BLaER1 treated with 17β-estradiol and CSF1 and Interleukin-3, amounts not matched to agents 10 nM and 100 nM (cell line): ENCODE measurements at regions not wholly inside any gene's neighbourhood (a gene's known extent, or its start where the extent isn't known, plus 50 kb on each side); places are given as distances from the start of the nearest gene placed in this dataset.
A peak's percentile ranks its signal among the peaks of the same experiment; 100 is the strongest.

Experiments used
- H3K27ac ChIP-seq, 11 experiments: shearing (Covaris generic); formaldehyde crosslinking; 2 replicates each; pipeline ENCODE4 v1.8.1; 2022
- H3K27me3 ChIP-seq, 11 experiments: shearing (Covaris generic); formaldehyde crosslinking; 2 replicates each; pipeline ENCODE4 v1.8.1; 2022
- H3K36me3 ChIP-seq, 11 experiments: shearing (Covaris generic); formaldehyde crosslinking; 2 replicates each; pipeline ENCODE4 v1.8.1; 2022
- H3K4me1 ChIP-seq, 10 experiments: shearing (Covaris generic); formaldehyde crosslinking; 2 replicates each; pipeline ENCODE4 v1.8.1; 2022
- H3K4me2 ChIP-seq, 11 experiments: shearing (Covaris generic); formaldehyde crosslinking; 2 replicates each; pipeline ENCODE4 v1.8.1; 2022
- H3K4me3 ChIP-seq, 10 experiments: shearing (Covaris generic); formaldehyde crosslinking; 2 replicates each; pipeline ENCODE4 v1.8.1; 2022
- H3K9ac ChIP-seq, 11 experiments: shearing (Covaris generic); formaldehyde crosslinking; 2 replicates each; pipeline ENCODE4 v1.8.1; 2022
- H3K9me3 ChIP-seq, 11 experiments: shearing (Covaris generic); formaldehyde crosslinking; replicated peaks in 1 of 11; 2 replicates each; pipeline ENCODE4 v1.8.1; 2022
- H4K20me1 ChIP-seq, 11 experiments: shearing (Covaris generic); formaldehyde crosslinking; 2 replicates each; pipeline ENCODE4 v1.8.1; 2022
- Cebpa-rat ChIP-seq, 11 experiments: shearing (Covaris generic); IDR thresholded peaks; 2 replicates each; pipeline ENCODE4 v1.8.1; 2022

DNA sequence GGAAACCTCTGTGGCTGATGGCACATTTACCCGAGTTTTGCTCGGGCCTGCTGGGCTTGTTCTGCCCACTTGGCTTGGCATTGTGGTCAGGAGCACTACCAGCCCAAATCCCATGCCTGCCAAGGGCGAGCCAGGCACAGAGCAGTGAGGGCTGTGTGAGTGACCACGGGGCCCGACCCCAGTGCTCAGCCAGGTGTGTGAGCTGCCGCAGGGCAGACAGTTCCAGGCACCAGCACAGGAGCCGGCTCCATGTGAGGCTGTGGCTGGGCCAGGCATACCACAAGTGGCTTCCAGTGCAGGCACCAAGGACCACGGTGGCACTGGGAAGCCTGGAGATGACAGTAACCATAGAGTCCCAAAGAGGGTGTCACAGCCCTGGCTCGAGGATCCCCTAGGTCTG lies 1225.5 kb upstream of the GJE1 start:
- H3K9me3 ChIP-seq: peaks cover 5 to 22% (median 16%) of the 10 kb centered on the region in 11 experiments; a peak in 16 of 22 replicates
- H3K4me3 ChIP-seq: no peak overlapping the region
- no peaks in the 10 kb centered on the region for H3K27me3 ChIP-seq
- no peak overlapping the region for H3K9ac ChIP-seq
- no peak overlapping the region for H3K27ac ChIP-seq
- no peaks in the 10 kb centered on the region for H3K4me1 ChIP-seq
- H4K20me1 ChIP-seq: no peaks in the 10 kb centered on the region
- no peak overlapping the region for H3K4me2 ChIP-seq
- no peaks in the 10 kb centered on the region for H3K36me3 ChIP-seq
- TF ChIP-seq Cebpa-rat (IDR thresholded peaks at IDR 0.05): no peak

- Histone ChIP-seq H3K4me2 (no peak overlapping the region), H3K27me3 (no peaks in the 10 kb centered on the region), H3K9ac (no peak overlapping the region), H3K4me1 (no peaks in the 10 kb centered on the region), H3K4me3 (no peak overlapping the region), H4K20me1 (no peaks in the 10 kb centered on the region), H3K9me3 (peaks cover 17 to 37% (median 28%) of the 10 kb centered on the region in 11 experiments), H3K36me3 (0 out of 22 replicates have a peak, but pooled peaks cover 0 to 6% (median 0%) of the 10 kb centered on the region in 11 experiments), H3K27ac (no peak overlapping the region)
- TF ChIP-seq Cebpa-rat (IDR thresholded peaks at IDR 0.05): no peak
Measured at GRCh38 chr6:140905724-140906123, 1227.0 kb upstream of the GJE1 start.

DNA sequence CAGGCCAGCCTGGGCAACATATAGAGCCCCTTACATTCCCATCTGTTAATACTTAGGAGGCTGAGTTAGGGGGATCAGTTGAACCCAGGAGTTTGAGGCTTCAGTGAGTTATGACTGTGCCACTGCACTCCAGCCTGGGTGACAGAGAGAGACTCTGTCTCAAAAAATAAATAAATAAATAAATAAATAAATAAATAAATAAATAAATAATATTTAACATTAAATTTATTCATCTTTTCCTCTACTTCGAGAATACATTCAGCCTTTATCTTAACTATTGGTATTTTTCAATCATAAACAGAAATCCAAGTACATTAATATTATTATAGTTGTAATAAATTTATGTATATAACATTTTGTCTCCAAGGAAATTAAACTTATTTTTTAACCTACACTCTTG lies 1227.7 kb upstream of the GJE1 start:
- H3K9me3 ChIP-seq: peaks cover 18 to 41% (median 31%) of the 10 kb centered on the region in 11 experiments
- H3K27ac ChIP-seq: no peak overlapping the region
- TF ChIP-seq Cebpa-rat (IDR thresholded peaks at IDR 0.05): no peak

DNA sequence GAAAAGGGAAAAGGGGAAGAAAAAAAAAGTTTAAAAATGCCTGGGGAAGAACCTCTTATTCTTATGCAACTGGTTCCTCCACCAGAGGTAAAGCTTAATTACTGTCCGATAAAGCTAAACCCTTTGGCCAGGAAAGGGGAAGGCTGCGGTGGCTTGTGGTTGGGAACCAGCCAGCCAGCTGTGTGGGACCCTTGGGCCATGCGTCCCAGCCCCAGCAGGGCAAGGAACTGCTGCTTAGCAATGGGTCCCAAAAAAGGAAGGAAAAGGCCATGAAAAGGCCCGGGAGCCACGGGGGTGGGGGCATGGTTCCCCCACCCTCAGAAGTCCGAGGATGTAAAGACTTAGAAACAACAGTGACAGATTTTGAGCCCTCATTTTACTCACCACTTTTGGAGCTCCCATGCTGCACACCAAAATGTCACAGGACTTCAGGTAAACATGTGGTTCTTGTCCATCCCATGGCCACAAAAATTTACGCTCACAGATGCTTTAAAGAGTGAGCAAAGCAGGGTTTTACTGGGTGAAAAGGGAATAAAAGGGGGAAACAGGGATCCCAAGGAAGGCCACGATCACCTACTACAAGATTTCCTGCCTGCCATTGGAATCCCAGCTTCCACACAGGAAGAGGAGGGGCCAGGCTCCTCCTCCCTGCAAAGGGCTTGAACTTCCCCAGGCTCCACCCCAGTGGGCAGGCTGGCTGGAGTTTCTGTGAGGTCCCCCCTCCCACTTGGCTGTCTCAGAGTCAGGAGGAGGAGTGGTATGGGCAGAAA lies 1234.7 kb upstream of the GJE1 start:
- Histone ChIP-seq H4K20me1 (no peaks in the 10 kb centered on the region), H3K36me3 (0 out of 22 replicates have a peak, but pooled peaks cover 0 to 6% (median 0%) of the 10 kb centered on the region in 11 experiments), H3K9me3 (peaks cover 16 to 57% (median 42%) of the 10 kb centered on the region in 11 experiments), H3K4me2 (peak overlapping the region in 2 of 11 experiments; percentile 14 to 29; a peak in 1 of 22 replicates), H3K27ac (no peak overlapping the region), H3K27me3 (no peaks in the 10 kb centered on the region), H3K4me1 (peaks cover 0 to 5% (median 0%) of the 10 kb centered on the region in 10 experiments; a peak in 2 of 20 replicates), H3K4me3 (no peak overlapping the region), H3K9ac (no peak overlapping the region)
- TF ChIP-seq Cebpa-rat (IDR thresholded peaks at IDR 0.05): no peak

More for the DNA sequence above, 1227.7 kb upstream of the GJE1 start:
- Histone ChIP-seq H3K4me3 (no peak overlapping the region), H3K4me1 (no peaks in the 10 kb centered on the region), H3K27me3 (no peaks in the 10 kb centered on the region), H3K36me3 (0 out of 22 replicates have a peak, but pooled peaks cover 0 to 6% (median 0%) of the 10 kb centered on the region in 11 experiments), H3K4me2 (no peak overlapping the region), H4K20me1 (no peaks in the 10 kb centered on the region), H3K9ac (no peak overlapping the region)

GRCh38 chr6:140897349-140897748 lies 1235.4 kb upstream of the GJE1 start:
- Histone ChIP-seq H3K9me3 (peaks cover 16 to 53% (median 42%) of the 10 kb centered on the region in 11 experiments), H3K4me3 (no peak overlapping the region), H4K20me1 (no peaks in the 10 kb centered on the region), H3K9ac (no peak overlapping the region), H3K27ac (no peak overlapping the region), H3K27me3 (no peaks in the 10 kb centered on the region), H3K4me1 (peaks cover 0 to 5% (median 0%) of the 10 kb centered on the region in 10 experiments; a peak in 2 of 20 replicates), H3K4me2 (no peak overlapping the region), H3K36me3 (0 out of 22 replicates have a peak, but pooled peaks cover 0 to 6% (median 0%) of the 10 kb centered on the region in 11 experiments)
- no peak for TF ChIP-seq Cebpa-rat (IDR thresholded peaks at IDR 0.05)

DNA sequence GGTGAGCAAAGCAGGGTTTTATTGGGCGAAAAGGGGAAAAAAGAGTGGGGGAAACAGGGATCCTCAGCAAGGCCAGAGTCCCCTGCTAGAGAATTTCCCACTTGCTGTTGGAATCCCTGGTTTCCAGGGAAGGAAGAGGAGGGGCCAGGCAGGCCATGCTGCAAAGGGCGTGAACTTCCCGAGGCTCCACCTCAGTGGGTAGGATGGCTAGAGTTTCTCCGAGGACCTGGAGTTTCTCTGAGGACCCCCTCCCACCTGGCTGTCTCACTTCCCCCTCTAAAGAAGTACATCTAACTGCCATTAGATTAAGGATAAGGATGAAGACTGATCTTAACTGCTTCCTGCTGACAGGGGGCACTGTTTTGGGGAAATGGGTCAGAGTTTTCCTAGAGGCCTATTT lies 1239.3 kb upstream of the GJE1 start:
- Histone ChIP-seq H3K9me3 (peaks cover 3 to 35% (median 25%) of the 10 kb centered on the region in 11 experiments; a peak in 16 of 22 replicates), H3K9ac (no peak overlapping the region), H3K4me3 (no peak overlapping the region), H3K27me3 (no peaks in the 10 kb centered on the region), H3K4me1 (peaks cover 0 to 5% (median 0%) of the 10 kb centered on the region in 10 experiments; a peak in 2 of 20 replicates), H3K27ac (no peak overlapping the region), H4K20me1 (no peaks in the 10 kb centered on the region), H3K36me3 (no peaks in the 10 kb centered on the region), H3K4me2 (no peak overlapping the region)
- TF ChIP-seq Cebpa-rat (IDR thresholded peaks at IDR 0.05): no peak

DNA sequence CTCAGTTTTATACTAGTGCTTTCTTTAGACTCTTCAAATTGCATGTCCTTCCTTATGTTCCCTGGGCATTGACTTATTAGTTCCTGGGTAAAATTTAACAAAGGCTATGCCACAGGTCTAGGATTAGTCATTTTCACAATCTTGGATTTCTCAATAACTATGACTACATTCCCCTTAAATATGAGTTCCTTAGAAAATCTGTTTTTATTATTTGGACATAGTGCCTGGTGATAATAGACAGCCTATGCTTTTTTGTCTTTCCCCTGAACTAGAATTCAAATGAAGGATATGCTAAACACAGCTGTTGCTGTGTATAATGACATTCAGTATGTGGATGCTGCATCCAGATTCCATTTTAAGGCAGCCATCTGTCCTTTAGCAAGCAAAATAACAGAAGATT lies 1252.8 kb upstream of the GJE1 start:
- Histone ChIP-seq H3K9me3 (peaks cover 0 to 6% (median 3%) of the 10 kb centered on the region in 11 experiments; a peak in 4 of 22 replicates), H3K27me3 (no peaks in the 10 kb centered on the region), H4K20me1 (no peaks in the 10 kb centered on the region), H3K9ac (no peak overlapping the region), H3K4me3 (no peak overlapping the region), H3K27ac (no peak overlapping the region), H3K36me3 (no peaks in the 10 kb centered on the region), H3K4me1 (no peaks in the 10 kb centered on the region), H3K4me2 (no peak overlapping the region)
- no peak for TF ChIP-seq Cebpa-rat (IDR thresholded peaks at IDR 0.05)

DNA sequence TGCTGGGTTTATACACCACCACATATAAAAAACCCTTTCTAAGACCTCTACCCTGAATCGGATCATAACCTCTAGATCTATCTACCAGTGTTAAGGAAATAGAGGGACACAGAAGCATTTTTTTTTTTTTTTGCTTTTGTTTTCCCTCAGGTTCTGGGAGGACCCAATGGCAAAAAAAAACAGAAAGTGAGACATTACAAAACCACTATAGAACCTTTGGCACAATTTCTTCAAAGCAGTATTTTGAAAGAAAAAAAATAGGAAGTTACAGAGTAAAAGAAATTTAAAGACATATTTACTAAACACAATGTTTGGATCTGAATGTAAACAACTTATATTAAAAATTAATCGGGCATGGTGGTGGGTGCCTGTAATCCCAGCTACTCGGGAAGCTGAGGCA lies 1258.7 kb upstream of the GJE1 start:
- peak overlapping the region in 7 of 11 experiments; percentile 10 to 45 (median 27); a peak in 5 of 22 replicates for H3K4me2 ChIP-seq
- no peak overlapping the region for H3K4me3 ChIP-seq

DNA sequence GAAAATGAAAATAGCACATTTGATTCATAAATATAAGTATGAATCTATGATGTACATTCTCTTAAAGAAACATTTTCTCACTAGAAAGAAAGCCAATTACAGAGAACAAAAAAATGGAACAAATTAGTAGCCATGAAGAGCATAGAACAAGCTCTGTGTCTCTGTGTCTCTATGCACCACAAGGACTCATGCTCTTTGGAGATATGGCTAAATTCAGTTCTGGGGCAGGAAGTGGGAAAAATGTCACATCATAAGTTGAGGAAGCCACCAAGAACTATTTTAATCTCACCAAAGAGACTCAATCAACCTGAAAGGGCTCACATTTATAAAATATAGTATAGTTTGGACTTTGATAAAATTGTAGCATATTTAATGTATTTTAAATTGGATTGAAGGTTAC lies 1259.8 kb upstream of the GJE1 start:
- peak overlapping the region in 10 of 11 experiments; percentile 35 to 72 (median 45); a peak in 17 of 22 replicates for H3K4me2 ChIP-seq
- no peaks in the 10 kb centered on the region for H3K36me3 ChIP-seq
- H4K20me1 ChIP-seq: no peaks in the 10 kb centered on the region
- peaks cover 9 to 25% (median 18%) of the 10 kb centered on the region in 10 experiments; a peak in 18 of 20 replicates for H3K4me1 ChIP-seq
- no peak overlapping the region for H3K9ac ChIP-seq
- TF ChIP-seq Cebpa-rat (IDR thresholded peaks at IDR 0.05): no peak
- no peak overlapping the region; a peak in 1 of 20 replicates for H3K4me3 ChIP-seq
- H3K9me3 ChIP-seq: peaks cover 0 to 30% (median 9%) of the 10 kb centered on the region in 11 experiments; a peak in 11 of 22 replicates
- no peaks in the 10 kb centered on the region for H3K27me3 ChIP-seq
- H3K27ac ChIP-seq: peak overlapping the region in 1 of 11 experiments; percentile 11; a peak in 2 of 22 replicates

More for the DNA sequence above, 1258.7 kb upstream of the GJE1 start:
- Histone ChIP-seq H3K9ac (no peak overlapping the region), H4K20me1 (no peaks in the 10 kb centered on the region), H3K27ac (no peak overlapping the region), H3K36me3 (no peaks in the 10 kb centered on the region), H3K9me3 (peaks cover 0 to 30% (median 9%) of the 10 kb centered on the region in 11 experiments; a peak in 11 of 22 replicates), H3K27me3 (no peaks in the 10 kb centered on the region), H3K4me1 (peaks cover 9 to 23% (median 18%) of the 10 kb centered on the region in 10 experiments; a peak in 18 of 20 replicates)
- no peak for TF ChIP-seq Cebpa-rat (IDR thresholded peaks at IDR 0.05)
